T-helper 2 cell treated with Interferon-gamma antibody and Interleukin-4, amounts not matched to agents 5 μg/mL and 100 μg/mL, for 36 hours (primary cell): ENCODE measurements at regions not wholly inside any gene's neighbourhood (a gene's known extent, or its start where the extent isn't known, plus 50 kb on each side); places are given as distances from the start of the nearest gene placed in this dataset.
"Not testable (repeated sequence)": the region's sequence is repeated elsewhere in the genome, so short reads cannot be mapped to it uniquely, and the experiment has no call there.

Source experiments
- DNase-seq: peaks from one replicate; pipeline ENCODE4 v3.0.0; 2021; ENCODE audit warnings: low spot score
- H3K27ac Mint-ChIP-seq: one replicate; pipeline ENCODE4 v1.8.0; 2021; ENCODE audit warnings: mild to moderate bottlenecking, mixed read lengths
- H3K27me3 Mint-ChIP-seq: one replicate; pipeline ENCODE4 v1.8.0; 2021; ENCODE audit warnings: low read depth, mixed read lengths
- H3K36me3 Mint-ChIP-seq: one replicate; pipeline ENCODE4 v1.8.0; 2021; ENCODE audit warnings: low read depth, mixed read lengths
- H3K4me1 Mint-ChIP-seq: one replicate; pipeline ENCODE4 v1.8.0; 2021; ENCODE audit warnings: low read depth, mixed read lengths
- H3K4me3 Mint-ChIP-seq: one replicate; pipeline ENCODE4 v1.8.0; 2022; ENCODE audit warnings: mild to moderate bottlenecking, moderate library complexity, mixed read lengths
- H3K9me3 Mint-ChIP-seq: one replicate; pipeline ENCODE4 v1.8.0; 2021; ENCODE audit warnings: mixed read lengths

- Mint-ChIP-seq H3K4me3 (no peak overlapping the region), H3K4me1 (no peaks in the 10 kb centered on the region), H3K27me3 (no peaks in the 10 kb centered on the region), H3K9me3 (no peaks in the 10 kb centered on the region), H3K36me3 (no peaks in the 10 kb centered on the region), H3K27ac (no peak overlapping the region)
- no peak for DNase-seq
These were observed 1098.2 kb upstream of the FANCL start for GRCh38 chr2:59339121-59339836.

GRCh38 chr2:59333007-59333406, 1091.9 kb upstream of the FANCL start:
- Mint-ChIP-seq H3K9me3 (no peaks in the 10 kb centered on the region), H3K4me3 (no peak overlapping the region), H3K27me3 (no peaks in the 10 kb centered on the region), H3K4me1 (no peaks in the 10 kb centered on the region), H3K36me3 (no peaks in the 10 kb centered on the region), H3K27ac (no peak overlapping the region)
- no peak for DNase-seq

- DNase-seq, H3K9me3 Mint-ChIP-seq, H3K27ac Mint-ChIP-seq, H3K27me3 Mint-ChIP-seq, H3K4me1 Mint-ChIP-seq, H3K36me3 Mint-ChIP-seq, H3K4me3 Mint-ChIP-seq: not testable (repeated sequence)
These were observed 1085.6 kb upstream of the FANCL start for GRCh38 chr2:59326581-59327365.

- Mint-ChIP-seq H3K9me3 (no peaks in the 10 kb centered on the region), H3K4me1 (no peaks in the 10 kb centered on the region), H3K27ac (no peak overlapping the region), H3K4me3 (no peak overlapping the region), H3K27me3 (no peaks in the 10 kb centered on the region), H3K36me3 (no peaks in the 10 kb centered on the region)
- no peak for DNase-seq
These were observed 1081.7 kb upstream of the FANCL start for GRCh38 chr2:59322870-59323269.

- H3K27ac Mint-ChIP-seq: no peak overlapping the region
- H3K4me3 Mint-ChIP-seq: no peak overlapping the region
These were observed 1080.9 kb upstream of the FANCL start for GRCh38 chr2:59322005-59322404.

GRCh38 chr2:59314031-59314766, 1073.1 kb upstream of the FANCL start:
- no peak for DNase-seq
- H3K36me3 Mint-ChIP-seq: no peaks in the 10 kb centered on the region
- no peak overlapping the region for H3K27ac Mint-ChIP-seq
- H3K4me1 Mint-ChIP-seq: peaks cover 7% of the 10 kb centered on the region
- peaks cover 18% of the 10 kb centered on the region for H3K27me3 Mint-ChIP-seq
- no peak overlapping the region for H3K4me3 Mint-ChIP-seq
- H3K9me3 Mint-ChIP-seq: no peaks in the 10 kb centered on the region

More at GRCh38 chr2:59322005-59322404, 1080.9 kb upstream of the FANCL start:
- no peak for DNase-seq
- Mint-ChIP-seq H3K4me1 (no peaks in the 10 kb centered on the region), H3K9me3 (no peaks in the 10 kb centered on the region), H3K36me3 (no peaks in the 10 kb centered on the region), H3K27me3 (no peaks in the 10 kb centered on the region)

- no peak overlapping the region for H3K4me3 Mint-ChIP-seq
- H3K27me3 Mint-ChIP-seq: peaks cover 18% of the 10 kb centered on the region
- no peaks in the 10 kb centered on the region for H3K36me3 Mint-ChIP-seq
- H3K27ac Mint-ChIP-seq: no peak overlapping the region
- no peak for DNase-seq
- H3K4me1 Mint-ChIP-seq: peaks cover 7% of the 10 kb centered on the region
- H3K9me3 Mint-ChIP-seq: no peaks in the 10 kb centered on the region
These were observed 1072.1 kb upstream of the FANCL start for GRCh38 chr2:59312967-59313940.

GRCh38 chr2:59312029-59312428, 1070.9 kb upstream of the FANCL start:
- Mint-ChIP-seq H3K27me3 (peaks cover 18% of the 10 kb centered on the region), H3K27ac (no peak overlapping the region), H3K4me1 (peaks cover 7% of the 10 kb centered on the region), H3K4me3 (no peak overlapping the region), H3K36me3 (no peaks in the 10 kb centered on the region), H3K9me3 (no peaks in the 10 kb centered on the region)
- no peak for DNase-seq

GRCh38 chr2:59308108-59308507, 1067.0 kb upstream of the FANCL start:
- H3K9me3 Mint-ChIP-seq: no peaks in the 10 kb centered on the region
- no peaks in the 10 kb centered on the region for H3K4me1 Mint-ChIP-seq
- no peak overlapping the region for H3K4me3 Mint-ChIP-seq
- no peaks in the 10 kb centered on the region for H3K36me3 Mint-ChIP-seq
- DNase-seq: no peak
- H3K27ac Mint-ChIP-seq: no peak overlapping the region
- peaks cover 2% of the 10 kb centered on the region for H3K27me3 Mint-ChIP-seq

- Mint-ChIP-seq H3K27me3 (peaks cover 2% of the 10 kb centered on the region), H3K36me3 (no peaks in the 10 kb centered on the region), H3K4me3 (no peak overlapping the region), H3K9me3 (no peaks in the 10 kb centered on the region), H3K27ac (no peak overlapping the region), H3K4me1 (no peaks in the 10 kb centered on the region)
- no peak for DNase-seq
These were observed 1066.1 kb upstream of the FANCL start for GRCh38 chr2:59307196-59307595.

- no peaks in the 10 kb centered on the region for H3K36me3 Mint-ChIP-seq
- no peak for DNase-seq
- H3K27me3 Mint-ChIP-seq: peaks cover 2% of the 10 kb centered on the region
- H3K4me1 Mint-ChIP-seq: no peaks in the 10 kb centered on the region
- no peak overlapping the region for H3K4me3 Mint-ChIP-seq
- H3K9me3 Mint-ChIP-seq: no peaks in the 10 kb centered on the region
- no peak overlapping the region for H3K27ac Mint-ChIP-seq
These were observed 1062.1 kb upstream of the FANCL start for GRCh38 chr2:59303272-59303671.

GRCh38 chr2:59302683-59303082, 1061.6 kb upstream of the FANCL start:
- Mint-ChIP-seq H3K9me3 (no peaks in the 10 kb centered on the region), H3K36me3 (no peaks in the 10 kb centered on the region), H3K27ac (no peak overlapping the region), H3K27me3 (peaks cover 2% of the 10 kb centered on the region), H3K4me3 (no peak overlapping the region), H3K4me1 (no peaks in the 10 kb centered on the region)
- DNase-seq: no peak
